Right lobe of liver (tissue), 6 donors: ENCODE measurements at regions not wholly inside any gene's neighbourhood (a gene's known extent, or its start where the extent isn't known, plus 50 kb on each side); places are given as distances from the start of the nearest gene placed in this dataset.

Experiments used
- ATAC-seq, 4 donors: fragments of 200-7000 bp; cut with Tn5 transposase; one replicate each; pipeline ENCODE4 v1.9.1; 2020; ENCODE audit warnings: mild to moderate bottlenecking in 4 of 4, moderate library complexity in 4 of 4
- DNase-seq, 3 donors: peaks; one replicate each; pipeline ENCODE4 v3.0.0-alpha.2; 2020
- H3K27ac ChIP-seq, 3 donors: fragments of 200-600 bp; one replicate each; pipeline ENCODE4 v1.8.0; 2022
- H3K27me3 ChIP-seq, 2 donors: fragments of 200-600 bp; one replicate each; pipeline ENCODE4 v1.8.0; 2022
- H3K36me3 ChIP-seq, 4 donors: fragments of 200-600 bp; sonication (generic) in 1 of 4; one replicate each; pipeline versions ENCODE4 v1.5.1 to v1.8.0; 2017 to 2022; ENCODE audit warnings: control low read depth in 1 of 4
- H3K4me1 ChIP-seq, 4 donors: fragments of 200-600 bp; sonication (generic) in 1 of 4; one replicate each; pipeline versions ENCODE4 v1.5.1 to v1.8.0; 2017 to 2022; ENCODE audit warnings: control low read depth in 1 of 4
- H3K4me3 ChIP-seq, 3 donors: fragments of 200-600 bp; one replicate each; pipeline ENCODE4 v1.8.0; 2022
- H3K9me3 ChIP-seq, 4 donors: fragments of 200-600 bp; sonication (generic) in 1 of 4; one replicate each; pipeline versions ENCODE4 v1.5.1 to v1.8.0; 2017 to 2022; ENCODE audit warnings: control low read depth in 1 of 4
- POLR2A ChIP-seq: fragments of 450-650 bp; IDR thresholded peaks from one replicate; pipeline ENCODE4 v1.6.1; 2017; ENCODE audit warnings: antibody characterized with exemption, mild to moderate bottlenecking
- WGBS: methylation state at CpG from one replicate; pipeline ENCODE4 v1.1.6; 2018; ENCODE audit warnings: low coverage, low lambda C conversion rate; ENCODE audit not compliant: insufficient coverage; ENCODE audit errors: missing lambda C conversion rate; 5-methylcytosine and 5-hydroxymethylcytosine counted together
- intact Hi-C, 2 donors: fragments of 100-400 bp; cut with DNase I; formaldehyde crosslinking; loops; one replicate each; pipeline versions ENCODE4 v1.11.2 to v1.14.1; 2022
- TF ChIP-seq, protein P1 (sequence below), 4 donors: fragments of 200-600 bp in 3 of 4; fragments of 450-650 bp in 1 of 4; IDR thresholded peaks; one replicate each; pipeline versions ENCODE4 v1.5.1 to v1.8.0; 2016 to 2022; ENCODE audit warnings: antibody characterized with exemption in 4 of 4, mild to moderate bottlenecking in 2 of 4
- donor health status: DM: no; HTN: yes; CAD: no.
- donor health status: DM: no; HTN: no; CAD: no.
- donor health status: DM: no; HTN: no; CAD: no.
- donor health status: DM: no; HTN: yes; CAD: no.
- donor health status: DM: no; HTN: yes; CAD: no.

DNA sequence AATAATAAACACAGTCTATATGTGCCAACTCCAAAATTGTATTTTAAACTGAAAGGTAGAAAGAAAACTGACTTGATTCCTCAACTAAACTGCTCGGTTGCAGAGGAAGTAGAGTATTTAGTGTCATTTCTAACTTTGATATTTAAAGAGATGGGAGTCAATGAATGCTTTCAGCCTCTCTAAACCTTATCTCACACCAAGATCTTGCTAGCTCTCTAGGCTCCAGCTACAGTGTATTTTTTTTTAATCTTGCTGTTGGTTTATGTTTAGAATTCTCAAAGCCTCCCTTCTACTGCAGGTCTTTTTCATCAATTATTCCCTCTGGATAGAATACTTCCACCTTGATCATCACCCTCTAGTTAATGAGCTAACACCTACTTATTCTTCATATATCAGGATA, 419.4 kb upstream of the ZNF462 start:
- H3K27me3 ChIP-seq: no peaks in the 10 kb centered on the region
- H3K36me3 ChIP-seq: no peaks in the 10 kb centered on the region
- peaks cover 0 to 2% (median 0%) of the 10 kb centered on the region in 4 donors for H3K4me1 ChIP-seq
- intact Hi-C loops: no loop called here
- no peak overlapping the region for H3K4me3 ChIP-seq
- ATAC-seq (no peak), DNase-seq (no peak)
- H3K9me3 ChIP-seq: no peaks in the 10 kb centered on the region
- no peak overlapping the region for H3K27ac ChIP-seq
- TF ChIP-seq POLR2A: no peak
- TF ChIP-seq, protein P1, sequence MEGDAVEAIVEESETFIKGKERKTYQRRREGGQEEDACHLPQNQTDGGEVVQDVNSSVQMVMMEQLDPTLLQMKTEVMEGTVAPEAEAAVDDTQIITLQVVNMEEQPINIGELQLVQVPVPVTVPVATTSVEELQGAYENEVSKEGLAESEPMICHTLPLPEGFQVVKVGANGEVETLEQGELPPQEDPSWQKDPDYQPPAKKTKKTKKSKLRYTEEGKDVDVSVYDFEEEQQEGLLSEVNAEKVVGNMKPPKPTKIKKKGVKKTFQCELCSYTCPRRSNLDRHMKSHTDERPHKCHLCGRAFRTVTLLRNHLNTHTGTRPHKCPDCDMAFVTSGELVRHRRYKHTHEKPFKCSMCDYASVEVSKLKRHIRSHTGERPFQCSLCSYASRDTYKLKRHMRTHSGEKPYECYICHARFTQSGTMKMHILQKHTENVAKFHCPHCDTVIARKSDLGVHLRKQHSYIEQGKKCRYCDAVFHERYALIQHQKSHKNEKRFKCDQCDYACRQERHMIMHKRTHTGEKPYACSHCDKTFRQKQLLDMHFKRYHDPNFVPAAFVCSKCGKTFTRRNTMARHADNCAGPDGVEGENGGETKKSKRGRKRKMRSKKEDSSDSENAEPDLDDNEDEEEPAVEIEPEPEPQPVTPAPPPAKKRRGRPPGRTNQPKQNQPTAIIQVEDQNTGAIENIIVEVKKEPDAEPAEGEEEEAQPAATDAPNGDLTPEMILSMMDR (IDR thresholded peaks at IDR 0.05): no peak
- WGBS: 55% methylated on average over 1 of the region's 1 CpG

DNA sequence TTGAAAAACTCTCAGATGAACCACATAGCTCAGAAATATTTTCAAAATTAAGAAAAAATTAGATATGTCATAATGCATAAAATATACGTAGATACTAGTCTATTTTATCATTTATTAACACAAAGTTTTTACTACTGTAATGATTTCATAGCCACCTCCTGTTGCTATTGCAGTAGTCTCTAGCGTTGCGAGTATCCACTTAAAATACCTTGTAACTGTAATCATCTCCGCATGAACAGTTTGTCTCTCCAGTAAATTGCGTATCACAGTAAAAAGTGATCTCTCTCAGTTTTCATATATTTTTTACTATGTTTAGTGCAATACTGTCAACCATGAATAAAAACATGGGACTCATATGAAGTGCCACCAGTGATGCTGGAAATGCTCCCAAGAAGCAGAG, 417.9 kb upstream of the ZNF462 start:
- Histone ChIP-seq H3K27ac (no peak overlapping the region), H3K4me1 (peaks cover 0 to 2% (median 0%) of the 10 kb centered on the region in 4 donors), H3K4me3 (no peak overlapping the region), H3K27me3 (no peaks in the 10 kb centered on the region), H3K9me3 (no peaks in the 10 kb centered on the region), H3K36me3 (no peaks in the 10 kb centered on the region)
- WGBS: 93% methylated on average over 5 of the region's 5 CpGs
- TF ChIP-seq POLR2A: no peak
- TF ChIP-seq, protein P1 (IDR thresholded peaks at IDR 0.05): no peak
- DNase-seq (no peak), ATAC-seq (no peak)
- intact Hi-C loops: no loop called here

DNA sequence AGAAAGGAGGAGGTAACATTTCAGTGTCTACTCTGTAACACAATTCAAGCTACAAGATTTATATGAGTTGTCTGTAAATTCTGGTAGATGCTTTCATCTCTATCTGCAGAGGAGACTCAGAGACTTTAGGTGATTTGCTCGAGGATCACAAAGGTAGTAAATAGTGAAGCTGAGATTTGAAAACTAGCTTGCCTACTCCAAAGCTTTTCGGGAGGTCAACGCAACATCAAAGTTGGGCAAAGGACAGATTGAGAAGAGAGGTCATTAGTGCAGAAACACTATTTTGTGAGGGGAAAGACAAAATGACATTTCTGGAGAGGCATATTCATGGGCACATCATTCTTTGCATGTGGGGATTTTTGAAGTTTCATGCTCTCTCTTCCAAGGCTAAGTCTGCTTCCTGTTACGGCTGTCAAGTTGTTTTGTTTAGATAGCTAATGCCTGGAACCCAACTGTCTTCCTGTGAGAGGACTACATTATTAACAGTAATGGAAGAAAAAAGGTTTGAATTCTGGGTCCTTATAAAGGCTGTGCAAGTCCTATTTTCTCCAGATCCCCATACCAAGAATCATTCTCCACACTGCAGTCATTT, 413.5 kb upstream of the ZNF462 start:
- H3K27me3 ChIP-seq: no peaks in the 10 kb centered on the region
- H3K27ac ChIP-seq: no peak overlapping the region
- H3K4me3 ChIP-seq: no peak overlapping the region
- no peaks in the 10 kb centered on the region for H3K9me3 ChIP-seq
- intact Hi-C loops: no loop called here
- ATAC-seq (no peak), DNase-seq (no peak)
- 59% methylated on average over 4 of the region's 4 CpGs for WGBS
- TF ChIP-seq POLR2A: no peak
- TF ChIP-seq, protein P1 (IDR thresholded peaks at IDR 0.05): no peak
- H3K36me3 ChIP-seq: no peaks in the 10 kb centered on the region
- H3K4me1 ChIP-seq: no peaks in the 10 kb centered on the region

DNA sequence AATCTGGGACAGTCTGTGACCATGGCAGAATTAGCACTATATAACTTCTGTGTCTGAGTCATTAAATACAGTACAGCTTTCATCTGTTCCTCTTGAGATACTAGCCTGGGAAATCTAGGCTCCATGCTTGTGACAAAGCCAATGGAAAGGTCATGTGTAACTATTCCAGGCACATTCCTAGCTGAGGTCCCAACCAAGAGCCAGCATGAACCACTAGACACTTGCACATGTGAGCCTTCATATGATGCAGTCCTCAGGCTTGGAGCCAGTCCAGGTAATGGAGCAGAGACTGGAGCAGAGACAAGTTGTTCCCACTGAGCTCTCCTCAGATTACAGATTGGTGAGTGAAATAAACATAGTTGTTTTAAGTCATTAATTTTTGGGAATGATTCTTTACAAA, 412.4 kb upstream of the ZNF462 start:
- intact Hi-C loops: no loop called here

More for the DNA sequence above, 412.4 kb upstream of the ZNF462 start:
- H3K27ac ChIP-seq: no peak overlapping the region
- ATAC-seq: peak in 1 of 4 donors; percentile 29
- H3K4me1 ChIP-seq: no peaks in the 10 kb centered on the region
- no peaks in the 10 kb centered on the region for H3K36me3 ChIP-seq
- DNase-seq: peak in 1 of 3 donors; percentile 47
- no peak for TF ChIP-seq POLR2A
- TF ChIP-seq, protein P1 (IDR thresholded peaks at IDR 0.05): no peak
- H3K9me3 ChIP-seq: no peaks in the 10 kb centered on the region
- no peaks in the 10 kb centered on the region for H3K27me3 ChIP-seq
- no peak overlapping the region for H3K4me3 ChIP-seq
